Breast epithelium (tissue), 4 donors: ENCODE measurements at regions not wholly inside any gene's neighbourhood (a gene's known extent, or its start where the extent isn't known, plus 50 kb on each side); places are given as distances from the start of the nearest gene placed in this dataset.

Source experiments
- DNase-seq, 2 donors: peaks; one replicate each; pipeline ENCODE4 v3.0.0-alpha.2; 2019; ENCODE audit warnings: low spot score in 2 of 2
- H3K27ac ChIP-seq, 2 donors: fragments of 200-600 bp; sonication (generic) in 1 of 2; one replicate each; pipeline ENCODE4 v1.5.1; 2016 to 2019; ENCODE audit warnings: mild to moderate bottlenecking in 1 of 2
- H3K27me3 ChIP-seq, 2 donors: fragments of 200-600 bp; sonication (generic) in 1 of 2; one replicate each; pipeline versions ENCODE4 v1.5.1 to v1.6.0; 2017 to 2019; ENCODE audit warnings: control low read depth in 1 of 2, mild to moderate bottlenecking in 1 of 2
- H3K36me3 ChIP-seq: fragments of 200-600 bp; one replicate; pipeline ENCODE4 v1.5.1; 2019
- H3K4me1 ChIP-seq, 2 donors: fragments of 200-600 bp; sonication (generic); one replicate each; pipeline ENCODE4 v1.5.1; 2016 to 2019; ENCODE audit warnings: control low read depth in 1 of 2
- H3K4me3 ChIP-seq, 3 donors: fragments of 200-600 bp; sonication (generic); 1 replicate in 2 of 3; 2 replicates in 1 of 3; pipeline ENCODE4 v1.5.1; 2016 to 2019; ENCODE audit warnings: mild to moderate bottlenecking in 3 of 3, moderate library complexity in 2 of 3
- H3K9me3 ChIP-seq, 2 donors: fragments of 200-600 bp; sonication (generic) in 1 of 2; one replicate each; pipeline ENCODE4 v1.5.1; 2016 to 2019; ENCODE audit warnings: control low read depth in 1 of 2
- POLR2A ChIP-seq: fragments of 450-650 bp; IDR thresholded peaks from one replicate; pipeline ENCODE4 v1.6.1; 2016; ENCODE audit warnings: antibody characterized with exemption, mild to moderate bottlenecking, moderate library complexity
- POLR2AphosphoS5 ChIP-seq, 3 donors: sonication (generic); formaldehyde crosslinking; IDR thresholded peaks; one replicate each; pipeline ENCODE4 v1.6.1; 2017; ENCODE audit warnings: antibody characterized with exemption in 3 of 3
- intact Hi-C: fragments of 100-400 bp; cut with DNase I; formaldehyde crosslinking; loops from one replicate; pipeline ENCODE4 v1.15.1; 2023; ENCODE audit warnings: low total_unique reads
- TF ChIP-seq, protein P1 (sequence below), 3 donors: fragments of 450-650 bp; IDR thresholded peaks; one replicate each; pipeline ENCODE4 v1.5.1; 2016 to 2017; ENCODE audit warnings: antibody characterized with exemption in 3 of 3, mild to moderate bottlenecking in 3 of 3, moderate library complexity in 3 of 3

DNA sequence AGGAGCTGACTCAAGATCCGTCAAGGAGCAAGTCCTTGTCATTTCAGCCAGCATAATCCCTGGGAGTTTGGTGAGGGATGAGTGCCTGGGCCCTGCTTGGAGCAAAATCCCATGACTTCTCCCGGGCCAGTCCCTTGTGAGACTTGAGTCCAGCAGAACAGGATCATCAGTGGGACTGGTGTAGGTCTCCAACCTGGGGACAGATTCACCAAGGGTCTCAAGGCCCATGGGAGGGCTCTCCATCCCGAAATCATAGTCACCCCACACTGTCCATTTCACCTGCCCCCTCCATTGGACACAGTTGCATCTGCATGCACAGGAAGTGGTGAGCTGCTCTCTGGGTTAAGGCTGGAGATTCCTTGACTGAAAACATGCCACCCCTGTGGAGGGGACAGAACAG lies 178.2 kb downstream of the FOXD2 start:
- no peak for DNase-seq
- intact Hi-C loops, result no loop called here

DNA sequence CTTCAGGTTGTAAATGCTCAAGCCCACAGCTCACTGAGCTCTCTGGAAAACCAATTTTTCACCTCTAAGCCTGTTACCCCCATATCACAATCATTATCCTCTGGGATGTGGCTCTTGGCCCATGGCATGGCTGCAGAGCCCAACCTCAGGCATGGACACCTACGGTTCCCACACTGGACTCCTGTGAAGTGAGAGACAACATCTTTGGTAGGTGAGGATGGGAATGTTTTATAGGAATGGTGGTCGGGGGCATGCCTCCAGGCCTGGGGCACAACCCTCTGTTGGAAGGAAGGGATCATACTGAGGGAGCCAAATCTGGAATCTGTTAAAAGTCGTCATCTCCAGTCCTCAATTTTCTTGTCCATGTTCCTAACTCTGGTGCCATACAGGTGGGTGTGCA lies 179.1 kb downstream of the FOXD2 start:
- H3K9me3 ChIP-seq, result no peaks in the 10 kb centered on the region
- TF ChIP-seq, protein P1, sequence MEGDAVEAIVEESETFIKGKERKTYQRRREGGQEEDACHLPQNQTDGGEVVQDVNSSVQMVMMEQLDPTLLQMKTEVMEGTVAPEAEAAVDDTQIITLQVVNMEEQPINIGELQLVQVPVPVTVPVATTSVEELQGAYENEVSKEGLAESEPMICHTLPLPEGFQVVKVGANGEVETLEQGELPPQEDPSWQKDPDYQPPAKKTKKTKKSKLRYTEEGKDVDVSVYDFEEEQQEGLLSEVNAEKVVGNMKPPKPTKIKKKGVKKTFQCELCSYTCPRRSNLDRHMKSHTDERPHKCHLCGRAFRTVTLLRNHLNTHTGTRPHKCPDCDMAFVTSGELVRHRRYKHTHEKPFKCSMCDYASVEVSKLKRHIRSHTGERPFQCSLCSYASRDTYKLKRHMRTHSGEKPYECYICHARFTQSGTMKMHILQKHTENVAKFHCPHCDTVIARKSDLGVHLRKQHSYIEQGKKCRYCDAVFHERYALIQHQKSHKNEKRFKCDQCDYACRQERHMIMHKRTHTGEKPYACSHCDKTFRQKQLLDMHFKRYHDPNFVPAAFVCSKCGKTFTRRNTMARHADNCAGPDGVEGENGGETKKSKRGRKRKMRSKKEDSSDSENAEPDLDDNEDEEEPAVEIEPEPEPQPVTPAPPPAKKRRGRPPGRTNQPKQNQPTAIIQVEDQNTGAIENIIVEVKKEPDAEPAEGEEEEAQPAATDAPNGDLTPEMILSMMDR (IDR thresholded peaks at IDR 0.05), result no peak
- no peak for TF ChIP-seq POLR2AphosphoS5 (IDR thresholded peaks at IDR 0.05)
- no peak for TF ChIP-seq POLR2A
- no peak overlapping the region for H3K4me3 ChIP-seq
- no peak for DNase-seq
- no peaks in the 10 kb centered on the region for H3K36me3 ChIP-seq
- H3K4me1 ChIP-seq, result no peaks in the 10 kb centered on the region
- intact Hi-C loops, result no loop called here
- no peak overlapping the region for H3K27ac ChIP-seq
- no peaks in the 10 kb centered on the region for H3K27me3 ChIP-seq

More for the DNA sequence above, 178.2 kb downstream of the FOXD2 start:
- Histone ChIP-seq H3K27me3 (no peaks in the 10 kb centered on the region), H3K36me3 (no peaks in the 10 kb centered on the region), H3K9me3 (no peaks in the 10 kb centered on the region), H3K4me3 (no peak overlapping the region), H3K4me1 (no peaks in the 10 kb centered on the region), H3K27ac (no peak overlapping the region)
- TF ChIP-seq POLR2A, result no peak
- TF ChIP-seq, protein P1 (IDR thresholded peaks at IDR 0.05), result no peak
- TF ChIP-seq POLR2AphosphoS5 (IDR thresholded peaks at IDR 0.05), result no peak

DNA sequence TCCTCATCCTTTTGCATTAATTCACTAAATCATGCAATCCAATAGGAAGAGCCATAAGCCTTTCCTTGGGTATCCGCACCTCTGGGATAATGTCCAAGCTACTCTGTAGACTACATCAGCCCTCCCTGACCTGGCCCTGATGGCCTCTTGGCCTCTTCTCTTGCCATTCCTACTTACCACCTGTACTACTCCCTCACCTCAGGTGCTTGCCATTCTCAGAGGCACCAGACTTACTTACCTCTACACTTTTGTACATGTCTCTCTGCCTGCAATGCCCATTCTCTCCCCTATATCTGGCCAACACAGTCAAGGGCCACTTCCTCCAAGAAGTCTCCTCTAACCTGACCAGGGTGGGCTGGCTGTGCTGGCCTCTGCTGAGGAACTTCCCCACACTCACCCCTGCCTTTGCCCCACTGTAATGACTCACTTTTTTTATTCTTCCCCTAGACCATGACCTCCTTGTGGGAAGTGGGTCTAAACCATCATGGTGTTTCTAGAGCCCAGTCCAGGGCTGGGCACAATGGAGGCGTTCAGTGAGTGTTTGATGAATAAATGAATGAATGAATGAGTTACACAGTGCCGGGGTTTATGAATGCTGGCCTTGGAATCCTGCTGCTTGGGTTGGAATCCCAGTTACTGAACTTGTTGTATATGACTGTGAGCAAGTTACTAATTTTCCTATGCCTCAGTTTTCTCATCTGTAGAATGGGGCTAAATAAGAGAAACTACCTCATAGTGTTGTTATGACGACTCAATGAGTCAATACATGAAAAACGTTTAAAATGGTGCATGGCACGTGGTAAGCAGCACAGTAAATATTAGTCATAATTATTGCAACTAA lies 179.8 kb downstream of the FOXD2 start:
- Histone ChIP-seq H3K4me3 (no peak overlapping the region), H3K9me3 (no peaks in the 10 kb centered on the region), H3K27me3 (no peaks in the 10 kb centered on the region), H3K36me3 (no peaks in the 10 kb centered on the region), H3K4me1 (no peaks in the 10 kb centered on the region), H3K27ac (no peak overlapping the region)
- no peak for DNase-seq
- no peak for TF ChIP-seq POLR2A
- TF ChIP-seq, protein P1 (IDR thresholded peaks at IDR 0.05), result no peak
- TF ChIP-seq POLR2AphosphoS5 (IDR thresholded peaks at IDR 0.05), result no peak
- intact Hi-C loops, result no loop called here

DNA sequence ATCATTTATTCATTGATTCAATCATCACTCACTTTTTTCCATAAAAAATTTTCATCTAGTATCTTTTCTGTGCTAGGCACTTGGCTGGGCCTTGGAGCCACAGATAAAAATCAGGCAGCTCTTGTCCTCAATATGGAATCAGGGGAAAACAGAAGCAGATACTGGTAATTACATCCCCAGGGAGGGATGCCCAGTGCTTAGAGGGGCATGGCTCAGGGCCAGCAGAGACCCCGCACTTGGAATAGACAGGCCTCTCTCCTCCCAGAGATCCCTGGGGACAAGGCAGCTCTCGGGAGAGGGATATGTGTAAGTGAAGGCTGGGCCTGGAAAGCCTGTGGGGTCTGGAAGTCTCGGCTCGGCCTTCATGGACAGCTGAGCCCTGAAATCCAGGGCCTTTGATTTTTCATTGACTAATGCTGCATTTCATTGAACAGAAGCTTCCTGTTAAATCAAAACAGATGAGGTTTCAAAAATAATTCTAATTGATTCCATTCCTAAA lies 180.4 kb downstream of the FOXD2 start:
- Histone ChIP-seq H3K4me1 (no peaks in the 10 kb centered on the region), H3K36me3 (no peaks in the 10 kb centered on the region), H3K9me3 (no peaks in the 10 kb centered on the region), H3K27me3 (no peaks in the 10 kb centered on the region), H3K4me3 (no peak overlapping the region), H3K27ac (no peak overlapping the region)
- intact Hi-C loops, result no loop called here
- DNase-seq, result no peak
- TF ChIP-seq POLR2AphosphoS5 (IDR thresholded peaks at IDR 0.05) (no peak), POLR2A (no peak)
- TF ChIP-seq, protein P1 (IDR thresholded peaks at IDR 0.05), result no peak

DNA sequence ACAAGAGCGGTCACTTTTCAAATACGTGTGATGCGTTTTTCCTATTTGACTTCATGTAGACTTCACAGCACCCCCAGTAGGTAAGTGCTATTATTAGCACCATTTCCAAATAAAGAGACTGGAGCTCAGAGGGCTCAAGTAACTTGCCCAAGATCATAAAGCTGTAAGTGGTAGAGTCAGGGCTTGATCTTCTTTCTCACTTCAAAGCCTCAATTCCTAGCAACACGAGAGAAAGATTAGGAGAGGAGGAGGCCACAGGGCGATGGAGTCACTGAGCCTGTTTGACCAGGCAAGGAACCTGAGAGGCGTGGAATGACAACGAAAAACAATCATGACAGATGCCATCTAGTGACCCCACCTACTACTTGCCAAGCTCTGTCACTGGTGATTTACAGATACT lies 181.0 kb downstream of the FOXD2 start:
- intact Hi-C loops, result no loop called here
- no peaks in the 10 kb centered on the region for H3K36me3 ChIP-seq
- no peak overlapping the region for H3K27ac ChIP-seq
- no peaks in the 10 kb centered on the region for H3K27me3 ChIP-seq
- DNase-seq, result no peak
- TF ChIP-seq POLR2A, result no peak
- TF ChIP-seq, protein P1 (IDR thresholded peaks at IDR 0.05), result no peak
- no peak for TF ChIP-seq POLR2AphosphoS5 (IDR thresholded peaks at IDR 0.05)
- H3K9me3 ChIP-seq, result no peaks in the 10 kb centered on the region
- H3K4me1 ChIP-seq, result no peaks in the 10 kb centered on the region
- no peak overlapping the region for H3K4me3 ChIP-seq
